ENCODE measurements at regions not wholly inside any gene's neighbourhood (a gene's known extent, or its start where the extent isn't known, plus 50 kb on each side); places are given as distances from the start of the nearest gene placed in this dataset.

- DNase-seq = no peak
Observed at GRCh38 chr3:1962396-1963088, 136.1 kb upstream of the CNTN4 start.

GRCh38 chr3:1963896-1964295, 134.8 kb upstream of the CNTN4 start:
- no peak for DNase-seq

GRCh38 chr3:1967525-1967924, 131.1 kb upstream of the CNTN4 start:
- DNase-seq = no peak

GRCh38 chr3:1969281-1969680, 129.4 kb upstream of the CNTN4 start:
- no peak for DNase-seq

- no peak for DNase-seq
Observed at GRCh38 chr3:1971780-1972179, 126.9 kb upstream of the CNTN4 start.

GRCh38 chr3:1979961-1980615, 118.6 kb upstream of the CNTN4 start:
- DNase-seq = no peak

- DNase-seq = no peak
Observed at GRCh38 chr3:1987980-1988379, 110.7 kb upstream of the CNTN4 start.

GRCh38 chr3:1998739-1999138, 99.9 kb upstream of the CNTN4 start:
- DNase-seq = no peak

GRCh38 chr3:2001306-2002108, 97.2 kb upstream of the CNTN4 start:
- DNase-seq = no peak

GRCh38 chr3:2023959-2024358, 74.7 kb upstream of the CNTN4 start:
- no peak for DNase-seq

- no peak for DNase-seq
Observed at GRCh38 chr3:2024713-2025112, 74.0 kb upstream of the CNTN4 start.

GRCh38 chr3:2029559-2029958, 69.1 kb upstream of the CNTN4 start:
- DNase-seq = no peak

GRCh38 chr3:2036076-2036475, 62.6 kb upstream of the CNTN4 start:
- no peak for DNase-seq

- DNase-seq = no peak
Observed at GRCh38 chr3:2041931-2042330, 56.7 kb upstream of the CNTN4 start.

All from NCI-H2171 treated with DMSO at 0.1 percent for 48 hours (cell line).